Mammary epithelial cell (primary cell): ENCODE measurements at regions not wholly inside any gene's neighbourhood (a gene's known extent, or its start where the extent isn't known, plus 50 kb on each side); places are given as distances from the start of the nearest gene placed in this dataset.
"Not testable (repeated sequence)": the region's sequence is repeated elsewhere in the genome, so short reads cannot be mapped to it uniquely, and the experiment has no call there.

ENCODE experiments used
- CTCF ChIP-seq, 2 donors: IDR thresholded peaks in 1 of 2; conservative IDR thresholded peaks in 1 of 2; 2 replicates each; pipeline ENCODE4 v1.5.1; 2011 to 2012; ENCODE audit warnings: inconsistent platforms in 2 of 2, low read length in 2 of 2, mild to moderate bottlenecking in 2 of 2, control low read depth in 1 of 2, low read depth in 1 of 2; ENCODE audit not compliant: insufficient read depth in 1 of 2; ENCODE audit errors: extremely low read depth in 1 of 2
- EZH2 ChIP-seq: IDR thresholded peaks from 2 replicates; pipeline ENCODE4 v1.6.1; 2012; ENCODE audit warnings: low read length, inconsistent platforms, borderline replicate concordance

GRCh38 chr9:67492028-67492427 lies 366.7 kb upstream of the ANKRD20A1 start:
- not testable (repeated sequence) for TF ChIP-seq CTCF (conservative IDR thresholded peaks at IDR 0.05 in 1 of 2, IDR thresholded peaks at IDR 0.05 in 1 of 2; ENCODE audit: extremely low read depth in 1 of 2, insufficient read depth in 1 of 2, low read depth in 1 of 2, low read length in 2 of 2); EZH2
